Vagina (tissue), 2 donors: ENCODE measurements at regions not wholly inside any gene's neighbourhood (a gene's known extent, or its start where the extent isn't known, plus 50 kb on each side); places are given as distances from the start of the nearest gene placed in this dataset.

Source experiments
- CTCF ChIP-seq, 3 experiments: fragments of 450-650 bp in 2 of 3; fragments of 200-600 bp in 1 of 3; sonication (generic) in 1 of 3; IDR thresholded peaks; one replicate each; pipeline ENCODE4 v1.5.1; 2017 to 2019; ENCODE audit warnings: antibody characterized with exemption in 3 of 3, mild to moderate bottlenecking in 2 of 3, moderate library complexity in 2 of 3
- POLR2A ChIP-seq, 2 donors: fragments of 450-650 bp; IDR thresholded peaks; one replicate each; pipeline ENCODE4 v1.6.1; 2017; ENCODE audit warnings: antibody characterized with exemption in 2 of 2, mild to moderate bottlenecking in 2 of 2, moderate library complexity in 2 of 2

- TF ChIP-seq CTCF (IDR thresholded peaks at IDR 0.05) = no peak
- TF ChIP-seq POLR2A (IDR thresholded peaks at IDR 0.05) = no peak
Measured at GRCh38 chr11:111099028-111099713, 146.4 kb upstream of the POU2AF2 start.
